MV-4-11 (cell line): ENCODE measurements at regions not wholly inside any gene's neighbourhood (a gene's known extent, or its start where the extent isn't known, plus 50 kb on each side); places are given as distances from the start of the nearest gene placed in this dataset.
"Not testable (repeated sequence)": the region's sequence is repeated elsewhere in the genome, so short reads cannot be mapped to it uniquely, and the experiment has no call there.

Source experiments
- DNase-seq: peaks from one replicate; lab custom pipeline; 2025; lab: John Stamatoyannopoulos, UW

DNA sequence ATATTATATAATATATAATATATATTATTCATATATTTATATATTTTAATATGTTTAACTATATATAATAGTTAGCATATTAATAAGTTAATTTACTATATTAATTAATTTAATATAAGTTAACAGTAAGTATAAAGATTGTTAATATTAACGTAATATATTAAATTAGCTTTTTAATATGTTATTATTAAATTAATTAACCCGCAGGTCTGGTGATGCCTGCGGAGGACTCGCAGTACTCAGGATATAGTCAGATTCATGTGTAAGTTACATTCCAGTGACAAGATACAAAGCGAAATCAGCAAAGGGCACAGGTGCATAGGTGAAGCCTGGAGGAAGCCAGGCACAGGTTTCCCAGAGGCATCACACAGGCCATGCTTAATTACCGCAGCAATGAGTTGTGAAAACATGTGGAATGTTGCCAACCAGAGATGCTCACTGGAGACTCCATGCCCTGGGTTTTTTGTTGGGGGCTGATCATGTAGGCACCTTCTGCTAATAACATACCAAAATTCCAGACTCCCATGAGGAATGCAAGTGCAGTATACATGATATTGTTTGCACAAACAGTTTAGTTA lies 130.4 kb upstream of the MPHOSPH6 start:
- no peak for DNase-seq

DNA sequence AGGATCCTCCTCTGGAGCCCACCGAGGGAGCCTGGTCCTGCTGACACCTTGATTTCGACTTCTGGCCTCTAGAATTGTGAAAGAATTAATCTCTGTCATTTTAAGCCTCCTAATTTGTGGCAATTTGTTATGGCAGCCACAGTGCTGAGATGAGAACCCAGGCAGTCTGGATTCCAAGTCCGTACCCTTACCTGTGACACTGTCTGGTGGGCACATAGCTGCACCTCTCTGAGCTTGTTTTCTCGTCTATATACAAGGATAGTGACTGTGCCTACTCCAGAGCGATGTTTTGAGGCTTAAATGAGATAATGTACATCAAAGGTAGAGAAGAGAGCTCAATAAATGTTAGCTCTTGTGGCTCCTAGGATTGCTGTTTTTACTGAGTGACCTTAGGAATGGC lies 128.4 kb upstream of the MPHOSPH6 start:
- no peak for DNase-seq

DNA sequence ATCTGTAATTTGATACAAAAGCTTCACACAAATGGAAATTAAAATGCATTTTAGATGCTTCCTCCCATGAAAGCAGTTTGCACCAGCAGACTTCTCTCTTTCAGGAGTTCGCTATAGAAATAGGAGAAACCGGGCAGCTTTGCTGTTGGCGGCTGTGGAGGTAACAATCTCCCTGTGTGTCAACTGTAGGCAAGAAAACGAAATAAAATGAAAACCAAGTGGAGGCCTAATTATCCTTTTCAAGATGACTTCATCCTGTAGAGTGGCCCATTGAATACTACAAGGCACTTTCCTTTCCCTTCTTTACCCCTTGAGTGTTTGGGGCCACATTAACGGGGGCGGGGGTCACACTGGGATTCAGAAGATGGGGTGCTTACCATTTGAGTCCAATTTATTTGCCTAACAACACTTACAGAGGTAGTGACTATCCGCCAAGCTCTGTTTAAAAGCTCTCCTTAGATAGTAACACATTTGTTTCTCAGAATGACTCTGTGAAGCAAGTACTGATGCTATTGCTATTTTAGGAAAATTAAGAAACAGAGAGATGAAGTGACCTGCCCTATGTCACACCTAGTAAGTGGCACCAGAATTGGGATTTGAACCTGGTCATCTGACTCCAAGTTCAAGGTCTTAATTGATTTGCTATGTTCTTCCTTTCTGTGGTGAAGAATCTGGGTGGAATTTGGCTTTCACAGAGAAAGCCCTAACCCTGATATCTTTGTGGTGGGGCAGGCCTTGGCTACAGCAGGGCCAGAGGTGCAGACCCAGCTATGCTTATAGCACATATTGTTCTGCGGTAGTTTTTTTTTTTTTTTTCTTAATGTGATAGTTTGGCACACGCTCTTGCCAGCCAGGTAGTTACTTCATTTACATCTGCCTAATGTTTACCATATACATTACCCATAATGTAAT lies 125.5 kb upstream of the MPHOSPH6 start:
- DNase-seq: no peak

DNA sequence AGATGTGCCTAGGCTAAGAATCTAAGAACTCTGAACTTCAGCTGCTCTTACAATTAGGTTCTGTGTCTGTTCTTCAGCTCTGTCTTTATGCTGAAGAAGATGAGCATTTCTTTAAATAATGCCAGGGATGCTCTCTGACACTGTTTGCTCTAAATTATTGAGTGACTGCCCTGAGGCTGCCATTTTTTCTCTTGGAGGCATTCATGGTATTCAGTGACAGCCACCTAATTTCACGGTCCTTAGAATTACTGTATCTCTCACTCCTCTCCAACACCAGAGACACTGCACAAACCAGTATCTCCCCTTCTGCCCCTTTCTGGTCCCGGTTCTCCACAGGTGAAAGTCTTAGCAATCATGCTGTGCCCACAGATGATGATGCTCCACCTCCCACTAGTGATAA lies 123.6 kb upstream of the MPHOSPH6 start:
- DNase-seq: no peak

DNA sequence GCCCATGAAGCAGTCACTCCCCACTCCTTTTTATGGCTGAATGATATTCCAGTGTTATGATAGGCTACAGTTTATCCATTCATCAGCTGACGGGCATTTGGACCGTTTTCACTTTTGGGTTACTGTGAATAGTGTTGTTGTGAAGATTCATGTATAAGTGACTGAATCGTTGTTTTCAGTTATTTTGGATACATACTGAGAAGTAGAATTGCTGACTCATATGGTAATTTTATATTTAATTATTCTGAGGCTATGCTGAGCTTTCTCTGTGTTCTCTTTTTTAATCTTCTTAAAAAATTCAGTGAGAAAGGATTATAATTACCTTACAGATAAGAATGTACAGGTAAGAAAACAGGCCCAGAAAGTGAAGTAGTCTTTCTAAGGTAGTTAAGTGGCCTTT lies 117.9 kb upstream of the MPHOSPH6 start:
- no peak for DNase-seq

DNA sequence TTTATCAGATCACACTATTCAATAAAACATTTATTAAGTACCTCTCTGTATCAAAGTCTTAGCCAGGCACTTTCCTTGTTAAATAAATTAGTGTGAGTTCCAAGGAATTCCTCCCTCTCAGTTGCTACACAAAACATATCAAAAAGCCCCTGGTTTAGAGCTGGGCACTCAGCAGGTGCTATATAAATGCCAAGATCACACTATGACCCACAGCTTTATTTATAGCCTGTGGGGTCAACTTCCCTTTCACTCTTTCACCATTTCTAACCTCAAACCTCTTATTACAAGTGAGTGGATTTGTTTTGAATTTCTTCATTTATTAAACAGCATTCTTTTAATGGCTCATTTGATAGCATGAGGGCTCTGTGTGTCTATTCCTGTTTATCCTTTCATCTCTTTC lies 112.6 kb upstream of the MPHOSPH6 start:
- peak; percentile 42 for DNase-seq

DNA sequence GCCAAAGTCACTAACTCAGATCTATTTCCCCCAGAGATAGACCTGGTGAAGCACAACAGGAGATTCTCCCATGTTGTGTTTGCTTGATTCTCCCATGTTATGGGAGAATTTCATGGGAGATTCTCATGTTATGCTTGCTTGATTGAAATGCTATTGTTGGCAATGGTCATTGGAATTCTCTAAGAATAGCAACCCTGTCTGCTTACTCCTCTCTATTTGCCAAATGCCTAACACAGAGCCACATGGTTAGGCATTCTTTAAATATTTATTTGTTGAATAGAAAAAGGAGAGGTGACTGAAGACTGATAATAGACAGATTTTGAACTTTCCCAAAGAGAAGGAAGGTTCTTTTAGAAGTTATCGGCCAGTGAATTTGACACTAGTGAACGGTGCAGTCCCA lies 111.5 kb upstream of the MPHOSPH6 start:
- DNase-seq: no peak

DNA sequence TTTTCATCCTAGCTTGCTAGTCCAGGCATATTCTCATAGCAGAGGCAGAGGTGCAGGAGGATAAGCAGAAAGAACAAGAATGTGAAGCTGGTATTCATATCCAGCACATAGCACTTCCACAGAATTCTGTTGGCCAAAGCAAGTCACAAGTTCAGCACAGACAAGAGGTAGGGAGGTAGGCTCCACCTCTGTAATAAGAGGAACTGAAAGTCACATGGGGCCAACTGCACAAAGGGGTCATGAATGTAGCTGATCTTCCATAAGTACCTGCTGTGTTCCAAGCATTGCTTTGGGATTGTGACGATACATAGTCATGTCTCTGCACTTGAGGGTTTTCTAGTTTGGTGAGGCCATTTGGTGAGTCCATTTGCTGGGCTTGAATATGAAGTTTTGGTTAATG lies 110.8 kb upstream of the MPHOSPH6 start:
- no peak for DNase-seq

DNA sequence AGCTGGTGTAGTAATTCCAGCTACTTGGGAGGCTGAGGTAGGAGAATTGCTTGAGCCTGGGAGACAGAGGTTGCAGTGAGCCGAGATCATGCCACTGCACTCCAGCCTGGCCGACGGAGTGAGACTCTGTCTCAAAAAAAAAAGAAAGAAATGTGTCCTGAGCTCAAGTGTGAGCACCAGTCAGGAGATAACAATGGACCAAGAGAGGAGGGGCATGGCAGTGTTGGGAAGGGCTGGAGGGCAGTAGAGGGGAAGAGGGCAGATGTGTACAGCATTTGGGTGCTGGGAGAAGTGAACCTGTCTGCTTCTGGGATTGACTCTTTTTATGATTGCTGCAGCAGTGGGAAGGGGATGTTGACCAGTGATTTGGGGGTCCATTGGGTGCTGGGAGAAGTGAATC lies 105.3 kb upstream of the MPHOSPH6 start:
- not testable (repeated sequence) for DNase-seq

DNA sequence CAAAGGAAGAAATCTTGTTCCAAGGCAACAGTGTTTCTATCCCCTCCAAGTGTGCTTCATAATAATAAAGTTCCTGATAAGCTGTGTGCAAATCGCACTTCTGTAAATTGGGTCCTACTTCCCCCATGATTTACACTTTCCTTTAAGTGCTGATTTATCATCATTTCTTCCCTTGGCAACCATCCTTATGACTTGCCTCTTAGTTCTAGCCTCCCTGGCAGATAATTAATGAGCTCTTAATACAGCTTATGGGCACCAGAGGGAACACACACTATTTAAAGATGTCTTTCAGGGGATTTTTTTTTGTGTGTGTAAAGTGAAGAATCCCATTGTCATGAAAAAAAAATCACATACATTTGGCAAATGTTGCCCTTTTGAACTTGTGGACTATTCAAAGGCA lies 101.6 kb upstream of the MPHOSPH6 start:
- peak; percentile 4 for DNase-seq

DNA sequence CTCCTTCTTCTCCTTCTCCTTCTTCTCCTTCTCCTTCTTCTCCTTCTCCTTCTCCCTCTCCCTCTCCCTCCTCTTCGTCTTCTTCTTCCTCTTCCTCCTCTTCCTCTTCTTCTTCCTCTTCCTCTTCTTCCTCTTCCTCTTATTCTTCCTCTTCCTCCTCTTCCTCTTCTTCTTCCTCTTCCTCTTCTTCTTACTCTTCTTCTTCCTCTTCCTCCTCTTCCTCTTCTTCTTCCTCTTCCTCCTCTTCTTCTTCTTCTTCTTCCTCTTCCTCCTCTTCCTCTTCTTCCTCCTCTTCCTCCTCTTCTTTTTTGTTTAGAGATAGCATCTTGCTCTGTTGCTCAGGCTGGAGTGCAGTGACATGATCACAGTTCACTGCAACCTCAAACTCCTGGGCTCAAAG lies 97.7 kb upstream of the MPHOSPH6 start:
- not testable (repeated sequence) for DNase-seq

DNA sequence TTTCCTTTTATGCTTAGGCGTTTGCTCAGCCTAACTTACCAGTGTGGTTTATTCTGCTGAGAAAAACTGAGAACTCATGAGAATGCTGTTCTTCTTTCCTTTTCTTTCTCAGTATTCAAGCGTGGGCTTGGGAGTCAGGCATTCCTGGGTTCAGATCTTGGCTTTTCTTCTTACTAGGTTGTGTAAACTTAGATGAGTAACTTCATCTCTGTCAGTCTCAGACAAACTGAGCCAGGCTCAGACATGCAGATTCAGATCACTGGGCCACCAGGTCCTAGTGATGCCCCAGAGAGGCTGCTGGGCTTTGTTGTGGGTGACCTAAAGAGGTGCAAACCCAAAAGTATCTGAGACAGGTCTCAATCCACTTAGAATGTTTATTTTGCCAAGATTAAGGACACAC lies 95.8 kb upstream of the MPHOSPH6 start:
- peak; percentile 44 for DNase-seq

DNA sequence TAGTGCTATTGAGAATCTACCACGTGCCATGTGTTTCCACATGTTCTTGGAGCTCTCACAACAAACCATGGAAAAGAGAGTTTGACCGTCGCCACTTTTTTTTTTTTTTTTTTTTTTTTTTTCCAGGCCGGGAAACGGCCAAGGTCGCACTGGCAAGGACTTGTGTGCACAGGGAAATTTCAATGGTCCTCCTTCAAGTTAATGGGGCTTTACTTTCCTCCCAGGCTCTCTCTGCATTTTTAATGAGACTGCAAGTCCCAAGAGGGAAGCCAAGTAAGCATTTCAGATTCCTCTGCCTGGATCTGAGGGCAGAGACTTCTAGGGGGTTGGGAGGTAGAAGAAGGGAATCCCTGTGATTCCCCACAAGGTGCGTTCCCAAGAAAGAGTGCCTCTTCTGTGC lies 94.7 kb upstream of the MPHOSPH6 start:
- DNase-seq: no peak

DNA sequence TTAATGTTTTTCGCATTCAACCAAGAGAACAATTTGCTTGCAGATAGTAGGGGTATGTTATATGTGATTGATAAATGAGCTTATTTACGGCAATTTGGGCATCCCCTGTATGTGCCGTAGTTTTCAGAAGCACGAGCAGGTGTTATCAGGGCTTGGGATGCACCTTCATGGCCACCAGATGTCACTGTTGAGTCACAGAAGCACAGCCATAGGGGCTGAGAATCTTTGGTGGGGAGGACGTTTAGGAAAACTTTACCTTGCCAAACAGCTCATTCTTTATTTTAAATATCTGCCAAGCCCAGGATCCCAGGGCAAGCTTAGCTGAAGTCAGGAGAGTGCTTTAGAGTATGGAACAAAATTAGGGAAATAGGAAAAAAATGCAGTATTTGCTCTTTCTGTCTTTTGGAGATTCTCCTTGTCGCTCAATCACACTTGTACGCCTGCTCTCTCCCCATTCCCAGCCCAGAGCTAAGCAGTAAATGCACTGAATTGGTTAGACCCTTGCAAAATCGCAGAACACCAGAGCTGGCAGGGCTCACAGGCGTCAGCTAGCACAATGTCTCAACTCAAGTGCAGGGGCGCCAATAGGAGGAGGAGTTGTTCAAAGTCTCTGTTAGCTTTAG lies 93.6 kb upstream of the MPHOSPH6 start:
- DNase-seq: no peak

DNA sequence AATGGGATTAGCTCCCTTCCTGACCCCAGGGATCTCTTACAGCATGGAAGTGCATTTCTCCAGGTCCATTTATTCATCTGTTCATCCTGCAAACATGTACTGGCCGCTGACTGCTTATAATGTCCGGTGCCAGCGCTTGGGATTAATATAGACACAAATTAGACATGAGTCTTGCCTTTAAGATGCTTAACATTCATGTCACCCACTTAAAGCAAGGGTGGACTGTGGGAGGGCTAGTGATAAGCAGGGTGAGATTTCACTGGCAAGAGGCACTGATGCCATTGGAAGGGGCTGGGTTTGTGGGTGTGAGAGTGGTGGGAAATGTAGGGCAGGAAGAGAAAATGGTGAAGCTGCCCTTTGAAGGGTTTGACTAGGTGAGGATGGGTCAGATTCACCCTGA lies 92.2 kb upstream of the MPHOSPH6 start:
- no peak for DNase-seq

DNA sequence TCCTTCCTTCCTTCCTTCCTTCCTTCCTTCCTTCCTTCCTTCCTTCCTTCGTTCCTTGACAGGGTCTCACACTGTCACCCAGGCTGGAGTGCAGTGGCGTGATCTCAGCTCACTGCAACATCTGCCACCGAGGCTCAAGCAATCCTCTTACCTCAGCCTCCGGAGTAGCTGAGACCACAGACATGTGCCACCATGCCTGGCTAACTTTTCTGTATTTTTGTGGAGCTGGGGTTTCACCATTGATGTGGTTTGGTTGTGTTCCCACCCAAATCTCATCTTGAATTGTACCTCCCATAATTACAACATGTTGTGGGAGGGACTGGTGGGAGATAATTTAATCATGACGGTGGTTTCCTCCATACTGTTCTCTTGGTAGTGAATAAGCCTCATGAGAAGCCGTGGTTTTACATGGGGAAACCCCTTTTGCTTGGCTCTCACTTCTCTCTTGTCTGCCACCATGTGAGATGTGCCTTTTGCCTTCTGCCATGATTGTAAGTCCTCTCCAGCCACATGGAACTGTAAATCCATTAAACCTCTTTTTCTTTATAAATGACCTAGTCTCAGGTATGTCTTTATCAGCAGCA lies 90.3 kb upstream of the MPHOSPH6 start:
- no peak for DNase-seq

DNA sequence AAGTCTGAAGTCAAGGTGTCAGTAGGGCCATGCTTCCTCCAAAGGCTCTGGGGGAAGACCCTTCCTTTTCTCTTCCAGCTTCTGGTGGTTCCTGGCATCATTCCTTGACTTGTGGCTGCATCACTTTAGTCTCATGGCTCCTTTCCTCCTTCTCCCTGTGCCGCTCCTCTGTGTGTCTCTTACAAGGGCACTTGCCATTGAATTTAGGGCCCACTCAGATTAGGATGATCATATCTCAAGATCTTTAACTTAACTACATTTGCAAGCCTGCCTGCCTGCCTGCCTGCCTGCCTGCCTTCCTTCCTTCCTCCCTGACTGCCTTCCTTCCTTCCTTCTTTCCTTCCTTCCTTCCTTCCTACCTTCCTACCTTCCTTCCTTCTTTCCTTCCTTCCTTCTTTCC lies 89.7 kb upstream of the MPHOSPH6 start:
- DNase-seq: no peak

DNA sequence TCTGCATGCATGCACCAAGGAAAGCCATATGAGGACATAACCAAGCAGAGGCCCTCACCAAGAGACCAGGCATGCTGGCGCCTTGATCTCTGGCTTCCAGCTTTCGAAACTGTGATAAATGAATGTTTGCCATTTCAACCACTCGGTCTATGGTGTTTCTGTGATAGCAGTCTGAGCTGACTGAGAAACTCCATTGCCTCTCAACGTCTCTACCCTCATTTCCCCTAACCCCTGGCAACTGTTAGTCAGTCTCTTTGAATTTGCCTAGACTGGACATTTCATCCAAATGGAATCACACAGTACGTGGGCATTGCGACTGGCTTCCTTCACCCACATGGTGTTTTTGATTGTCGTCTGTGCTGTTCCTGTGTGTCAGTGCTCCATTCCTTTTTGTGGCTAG lies 88.0 kb upstream of the MPHOSPH6 start:
- no peak for DNase-seq

DNA sequence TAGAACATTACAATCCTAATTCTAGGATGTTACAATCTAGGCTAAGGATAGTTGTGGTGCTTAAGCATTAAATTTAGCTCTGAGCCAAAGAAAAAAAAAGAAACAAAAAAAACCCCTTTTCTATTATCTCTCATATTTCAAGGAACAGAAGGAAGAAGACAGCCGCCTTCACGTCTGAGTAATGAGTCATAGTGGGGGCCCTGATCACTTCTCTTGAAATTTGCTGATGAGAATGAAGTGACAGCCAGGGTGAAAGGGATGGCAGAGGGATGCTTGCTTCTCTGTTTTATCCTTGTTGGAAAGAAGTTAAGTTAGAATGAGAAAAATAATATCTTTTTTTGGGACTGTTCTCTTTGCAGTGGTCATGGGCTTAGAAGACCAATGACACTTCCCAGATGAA lies 82.6 kb upstream of the MPHOSPH6 start:
- DNase-seq: no peak

DNA sequence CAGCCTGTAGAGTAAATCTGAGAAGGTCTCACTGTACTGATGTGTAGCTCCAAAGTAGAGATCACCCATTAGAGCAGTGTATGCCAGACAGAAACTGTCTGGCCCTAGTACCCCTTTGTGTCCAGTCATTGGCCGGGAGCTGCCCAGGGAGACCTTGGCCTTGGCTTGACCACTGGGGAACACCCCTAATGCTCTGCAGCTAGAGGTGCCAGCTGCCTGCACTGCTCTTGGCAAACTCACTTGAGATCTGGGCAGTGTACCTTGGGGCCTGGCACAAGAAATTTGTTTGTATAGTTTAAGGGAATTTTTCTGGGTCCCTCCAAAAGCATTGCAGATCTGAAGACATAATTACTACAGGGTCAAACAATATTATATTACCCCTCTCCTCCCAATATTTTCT lies 78.7 kb upstream of the MPHOSPH6 start:
- DNase-seq: no peak

DNA sequence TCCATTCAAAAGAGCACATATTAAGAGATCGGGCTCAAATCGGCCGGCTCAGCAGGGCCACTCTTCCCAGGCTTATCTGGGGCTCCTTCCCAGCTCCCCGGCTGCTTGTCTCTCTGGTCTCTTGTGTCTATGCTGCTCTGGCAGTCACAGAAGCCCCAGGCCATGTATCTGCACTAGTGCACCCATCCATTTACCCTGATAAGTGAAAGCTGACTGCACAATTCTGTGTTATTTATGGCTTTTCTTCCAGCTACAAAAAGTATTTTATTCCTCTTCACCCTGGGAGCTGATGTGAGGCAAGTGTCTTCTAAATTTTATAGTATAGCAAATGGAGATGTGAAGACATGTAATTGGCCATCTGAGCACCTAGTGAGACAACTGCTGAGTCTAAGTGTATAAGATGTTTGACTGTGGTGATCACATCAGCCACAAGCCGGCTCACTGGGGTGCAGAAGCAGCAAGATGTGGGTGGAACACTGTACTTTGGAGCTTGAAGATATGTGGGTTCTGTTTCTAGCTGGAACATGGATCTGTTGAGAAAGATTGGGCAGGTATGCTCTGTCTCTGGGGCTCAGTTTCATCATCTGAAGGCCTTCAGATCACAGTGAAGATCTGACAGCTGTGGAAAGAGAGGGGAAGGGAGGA lies 78.1 kb upstream of the MPHOSPH6 start:
- no peak for DNase-seq

DNA sequence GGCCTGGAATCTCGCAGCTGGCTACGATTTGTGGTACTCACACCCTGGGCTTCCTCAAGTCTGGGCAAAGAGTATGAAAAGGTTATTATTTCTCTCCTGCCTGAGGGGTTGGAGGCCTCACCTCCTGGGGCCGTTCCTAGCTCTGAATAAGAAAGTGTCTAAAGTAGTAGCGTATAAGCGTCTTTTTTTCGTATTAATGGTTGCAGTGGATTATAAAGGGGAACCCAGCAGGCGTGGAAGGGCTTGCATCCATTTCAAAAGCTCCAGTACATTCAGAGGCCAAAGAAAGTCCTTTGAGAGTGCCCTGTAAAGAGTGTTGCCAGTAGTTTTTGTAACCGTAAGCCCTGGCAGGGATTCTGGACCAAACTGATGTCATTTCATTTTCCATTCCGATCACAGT lies 72.2 kb upstream of the MPHOSPH6 start:
- DNase-seq: no peak
